ENCODE measurements at regions not wholly inside any gene's neighbourhood (a gene's known extent, or its start where the extent isn't known, plus 50 kb on each side); places are given as distances from the start of the nearest gene placed in this dataset.

GRCh38 chr11:42077794-42078193 is 618.3 kb upstream of the LRRC4C start:
- DNase-seq (ENCODE audit: low read depth, low spot score), result no peak
- Histone ChIP-seq H3K9ac (replicated peaks; ENCODE audit: extremely low read depth, insufficient read depth, low read length) (no peak overlapping the region), H3K9me1 (replicated peaks; ENCODE audit: control insufficient read depth, extremely low read depth, insufficient read depth, low read length) (no peaks in the 10 kb centered on the region), H3K9me3 (replicated peaks; ENCODE audit: control insufficient read depth, insufficient read depth, low read length) (no peaks in the 10 kb centered on the region), H3K27ac (ENCODE audit: insufficient read depth, low read depth, low read length) (no peak overlapping the region), H3K4me3 (replicated peaks in 1 of 3; ENCODE audit: insufficient read depth in 1 of 3, low read depth in 1 of 3, low read length in 3 of 3) (no peak overlapping the region), H3K4me2 (ENCODE audit: insufficient read depth, low read length) (no peak overlapping the region), H4K20me1 (replicated peaks; ENCODE audit: control insufficient read depth, extremely low read depth, insufficient read depth, low read length) (no peaks in the 10 kb centered on the region), H3K79me2 (ENCODE audit: control insufficient read depth, insufficient read depth, low read length) (no peaks in the 10 kb centered on the region), H3K27me3 (ENCODE audit: control insufficient read depth in 2 of 2, insufficient read depth in 2 of 2, low read length in 2 of 2) (no peaks in the 10 kb centered on the region), H3K36me3 (ENCODE audit: control insufficient read depth in 2 of 2, extremely low read depth in 1 of 2, insufficient read depth in 2 of 2, low read length in 2 of 2) (no peaks in the 10 kb centered on the region), H2AFZ (ENCODE audit: low read depth, low read length) (no peak overlapping the region), H3K4me1 (ENCODE audit: control insufficient read depth, extremely low read depth, insufficient read depth, low read length) (no peaks in the 10 kb centered on the region)
- BruUV-seq (replicated peaks), result no TSS peak
- ChIA-PET POLR2A (no interaction called here), CTCF (no interaction called here)
- no peak for TF ChIP-seq JUN (IDR thresholded peaks at IDR 0.05; ENCODE audit: borderline replicate concordance, insufficient read depth, insufficient read length, low read depth)
- no peak for TF ChIP-seq CTCF (IDR thresholded peaks at IDR 0.05; ENCODE audit: extremely low read depth in 1 of 2, insufficient read depth in 1 of 2, low read depth in 1 of 2, low read length in 2 of 2)
- TF ChIP-seq POLR2AphosphoS5 (IDR thresholded peaks at IDR 0.05; ENCODE audit: insufficient read depth, low read depth, low read length), result no peak
- TF ChIP-seq MYC (IDR thresholded peaks at IDR 0.05; ENCODE audit: low read depth, low read length), result no peak
- dilution Hi-C loops (cut with MboI; ENCODE audit: extremely low pct_ligation_motif_present, low sequenced_read_pairs) (no loop called here), intact Hi-C loops (cut with micrococcal nuclease) (no loop called here)
- no peak for FAIRE-seq

GRCh38 chr11:42085736-42086135 is 626.3 kb upstream of the LRRC4C start:
- DNase-seq (ENCODE audit: low read depth, low spot score) (no peak), FAIRE-seq (no peak)
- intact Hi-C loops (cut with micrococcal nuclease), result no loop called here
- dilution Hi-C loops (cut with MboI; ENCODE audit: extremely low pct_ligation_motif_present, low sequenced_read_pairs), result no loop called here
- Histone ChIP-seq H3K4me2 (ENCODE audit: insufficient read depth, low read length) (no peak overlapping the region), H2AFZ (ENCODE audit: low read depth, low read length) (no peak overlapping the region), H3K27me3 (ENCODE audit: control insufficient read depth in 2 of 2, insufficient read depth in 2 of 2, low read length in 2 of 2) (no peaks in the 10 kb centered on the region), H3K9me1 (replicated peaks; ENCODE audit: control insufficient read depth, extremely low read depth, insufficient read depth, low read length) (no peaks in the 10 kb centered on the region), H3K27ac (ENCODE audit: insufficient read depth, low read depth, low read length) (no peak overlapping the region), H3K79me2 (ENCODE audit: control insufficient read depth, insufficient read depth, low read length) (no peaks in the 10 kb centered on the region), H3K4me3 (replicated peaks in 1 of 3; ENCODE audit: insufficient read depth in 1 of 3, low read depth in 1 of 3, low read length in 3 of 3) (no peak overlapping the region), H3K4me1 (ENCODE audit: control insufficient read depth, extremely low read depth, insufficient read depth, low read length) (no peaks in the 10 kb centered on the region), H3K9ac (replicated peaks; ENCODE audit: extremely low read depth, insufficient read depth, low read length) (no peak overlapping the region), H3K9me3 (replicated peaks; ENCODE audit: control insufficient read depth, insufficient read depth, low read length) (no peaks in the 10 kb centered on the region), H4K20me1 (replicated peaks; ENCODE audit: control insufficient read depth, extremely low read depth, insufficient read depth, low read length) (no peaks in the 10 kb centered on the region), H3K36me3 (ENCODE audit: control insufficient read depth in 2 of 2, extremely low read depth in 1 of 2, insufficient read depth in 2 of 2, low read length in 2 of 2) (no peaks in the 10 kb centered on the region)
- ChIA-PET CTCF (no interaction called here), POLR2A (no interaction called here)
- no TSS peak for BruUV-seq (replicated peaks)
- TF ChIP-seq EZH2 (IDR thresholded peaks at IDR 0.05; ENCODE audit: borderline replicate concordance, low read depth, low read length, severe bottlenecking) (no peak), POLR2AphosphoS5 (IDR thresholded peaks at IDR 0.05; ENCODE audit: insufficient read depth, low read depth, low read length) (no peak), CTCF (IDR thresholded peaks at IDR 0.05; ENCODE audit: extremely low read depth in 1 of 2, insufficient read depth in 1 of 2, low read depth in 1 of 2, low read length in 2 of 2) (no peak), GATA2 (IDR thresholded peaks at IDR 0.05; ENCODE audit: insufficient read depth, insufficient read length, low read depth, low read length) (no peak), JUN (IDR thresholded peaks at IDR 0.05; ENCODE audit: borderline replicate concordance, insufficient read depth, insufficient read length, low read depth) (no peak), MAX (IDR thresholded peaks at IDR 0.05; ENCODE audit: insufficient read depth, insufficient read length) (no peak), MYC (IDR thresholded peaks at IDR 0.05; ENCODE audit: low read depth, low read length) (no peak), POLR2A (IDR thresholded peaks at IDR 0.05; ENCODE audit: low read depth, low read length) (no peak), FOS (IDR thresholded peaks at IDR 0.05; ENCODE audit: borderline replicate concordance, insufficient read depth, low read length) (no peak)

Measured in endothelial cell of umbilical vein (primary cell).